Fibroblast of mammary gland (primary cell): ENCODE measurements at regions not wholly inside any gene's neighbourhood (a gene's known extent, or its start where the extent isn't known, plus 50 kb on each side); places are given as distances from the start of the nearest gene placed in this dataset.
"Not testable (repeated sequence)": the region's sequence is repeated elsewhere in the genome, so short reads cannot be mapped to it uniquely, and the experiment has no call there.

Experiments used
- DNase-seq: peaks from one replicate; pipeline ENCODE4 v3.0.0-alpha.2; 2010; ENCODE audit warnings: low read depth
- H3K4me3 ChIP-seq: 2 replicates; pipeline ENCODE4 v1.5.1; 2011; ENCODE audit warnings: low read depth, mild to moderate bottlenecking, low read length, moderate library complexity; ENCODE audit not compliant: control insufficient read depth
- TF ChIP-seq, protein P1 (sequence below): conservative IDR thresholded peaks from 2 replicates; pipeline ENCODE4 v1.5.1; 2011; ENCODE audit warnings: low read depth, low read length, inconsistent platforms; ENCODE audit not compliant: control insufficient read depth, insufficient read depth

DNA sequence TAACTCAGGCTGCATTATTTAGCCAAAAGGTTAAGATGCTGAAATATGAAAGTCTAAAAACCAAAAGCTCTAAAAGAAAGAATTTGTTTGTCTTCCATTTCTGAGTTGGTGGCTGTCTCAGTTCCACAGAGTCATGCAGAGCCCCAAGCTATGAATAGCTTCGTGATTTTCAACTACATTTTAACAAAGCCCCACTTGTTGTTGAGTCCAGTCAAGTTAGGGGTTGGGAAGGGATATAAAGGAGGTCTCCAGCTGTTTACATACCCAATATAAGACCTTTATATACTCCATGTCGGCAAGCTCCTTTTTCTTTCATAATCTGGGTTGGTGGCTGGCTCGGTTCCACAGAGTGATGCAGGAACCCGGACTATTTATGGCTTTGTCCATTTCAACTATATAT lies 924.6 kb upstream of the PRKX start:
- TF ChIP-seq, protein P1, sequence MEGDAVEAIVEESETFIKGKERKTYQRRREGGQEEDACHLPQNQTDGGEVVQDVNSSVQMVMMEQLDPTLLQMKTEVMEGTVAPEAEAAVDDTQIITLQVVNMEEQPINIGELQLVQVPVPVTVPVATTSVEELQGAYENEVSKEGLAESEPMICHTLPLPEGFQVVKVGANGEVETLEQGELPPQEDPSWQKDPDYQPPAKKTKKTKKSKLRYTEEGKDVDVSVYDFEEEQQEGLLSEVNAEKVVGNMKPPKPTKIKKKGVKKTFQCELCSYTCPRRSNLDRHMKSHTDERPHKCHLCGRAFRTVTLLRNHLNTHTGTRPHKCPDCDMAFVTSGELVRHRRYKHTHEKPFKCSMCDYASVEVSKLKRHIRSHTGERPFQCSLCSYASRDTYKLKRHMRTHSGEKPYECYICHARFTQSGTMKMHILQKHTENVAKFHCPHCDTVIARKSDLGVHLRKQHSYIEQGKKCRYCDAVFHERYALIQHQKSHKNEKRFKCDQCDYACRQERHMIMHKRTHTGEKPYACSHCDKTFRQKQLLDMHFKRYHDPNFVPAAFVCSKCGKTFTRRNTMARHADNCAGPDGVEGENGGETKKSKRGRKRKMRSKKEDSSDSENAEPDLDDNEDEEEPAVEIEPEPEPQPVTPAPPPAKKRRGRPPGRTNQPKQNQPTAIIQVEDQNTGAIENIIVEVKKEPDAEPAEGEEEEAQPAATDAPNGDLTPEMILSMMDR, result no peak
- no peak overlapping the region for H3K4me3 ChIP-seq
- no peak for DNase-seq

DNA sequence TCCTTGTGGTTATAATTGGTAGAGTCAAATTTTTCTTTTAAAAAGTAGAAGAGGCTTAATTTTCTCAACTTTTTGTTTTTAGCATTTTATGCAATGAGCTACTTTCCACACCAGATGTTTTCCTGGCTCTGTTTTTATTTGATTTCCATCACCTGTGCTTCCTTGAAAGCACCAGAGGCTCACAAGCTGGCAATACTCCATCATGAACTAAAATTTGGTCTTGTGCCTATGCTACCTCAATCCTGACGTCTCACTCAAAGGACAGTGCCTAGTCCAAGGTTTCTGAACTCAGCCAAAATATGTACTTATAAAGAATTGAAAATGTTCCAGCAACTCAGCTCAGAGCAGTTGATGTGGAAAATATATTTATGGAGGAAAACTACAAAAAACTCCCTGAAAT lies 914.0 kb upstream of the PRKX start:
- no peak overlapping the region for H3K4me3 ChIP-seq
- no peak for DNase-seq
- TF ChIP-seq, protein P1, result no peak

DNA sequence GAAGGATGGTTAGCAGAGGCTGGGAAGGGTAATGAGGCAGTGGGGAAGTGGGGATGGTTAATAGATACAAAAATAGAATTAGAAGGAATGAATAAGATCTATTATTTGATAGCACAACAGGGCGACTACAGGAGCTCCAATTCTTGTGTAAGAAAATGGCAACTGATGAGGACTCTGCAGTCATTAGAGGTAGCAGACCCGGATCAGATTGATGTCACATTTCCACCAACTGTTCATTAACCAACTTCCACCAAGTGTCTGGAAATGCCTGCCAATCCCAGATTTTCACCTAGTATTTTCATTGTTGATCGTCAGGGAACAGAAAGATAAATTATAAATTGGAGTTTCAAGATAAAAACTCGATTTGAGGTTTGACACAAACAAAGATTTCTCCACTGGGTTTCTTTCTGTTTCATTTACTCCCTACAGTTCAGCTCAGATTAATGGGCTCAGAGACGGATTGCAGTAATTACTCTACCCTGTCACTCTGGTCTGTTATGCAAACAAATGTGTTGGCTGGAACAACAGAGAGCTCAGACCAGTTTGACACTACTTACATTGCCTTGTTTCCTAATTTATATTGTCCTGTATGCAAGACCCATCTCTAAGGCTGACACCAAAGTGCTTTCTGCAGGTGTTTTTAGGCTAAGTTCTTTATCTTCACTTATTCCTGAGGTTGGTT lies 909.2 kb upstream of the PRKX start:
- no peak overlapping the region for H3K4me3 ChIP-seq
- TF ChIP-seq, protein P1, result no peak
- DNase-seq, result no peak

DNA sequence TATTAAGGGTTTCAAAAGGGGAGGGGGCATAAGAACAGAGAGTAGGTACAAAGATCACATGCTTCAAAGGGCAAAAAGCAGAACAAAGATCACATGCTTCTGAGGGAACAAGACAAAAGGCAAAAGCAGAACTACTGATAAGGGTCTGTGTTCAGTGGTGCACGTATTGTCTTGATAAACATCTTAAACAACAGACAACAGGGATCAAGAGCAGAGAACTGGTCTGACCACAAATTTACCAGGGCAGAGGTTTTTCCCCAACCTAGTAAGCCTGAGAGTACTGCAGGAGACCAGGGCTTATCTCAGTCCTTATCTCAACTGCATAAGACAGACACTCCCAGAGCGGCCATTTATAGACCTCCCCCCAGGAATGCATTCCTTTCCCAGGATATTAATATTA lies 900.2 kb upstream of the PRKX start:
- not testable (repeated sequence) for DNase-seq, H3K4me3 ChIP-seq

DNA sequence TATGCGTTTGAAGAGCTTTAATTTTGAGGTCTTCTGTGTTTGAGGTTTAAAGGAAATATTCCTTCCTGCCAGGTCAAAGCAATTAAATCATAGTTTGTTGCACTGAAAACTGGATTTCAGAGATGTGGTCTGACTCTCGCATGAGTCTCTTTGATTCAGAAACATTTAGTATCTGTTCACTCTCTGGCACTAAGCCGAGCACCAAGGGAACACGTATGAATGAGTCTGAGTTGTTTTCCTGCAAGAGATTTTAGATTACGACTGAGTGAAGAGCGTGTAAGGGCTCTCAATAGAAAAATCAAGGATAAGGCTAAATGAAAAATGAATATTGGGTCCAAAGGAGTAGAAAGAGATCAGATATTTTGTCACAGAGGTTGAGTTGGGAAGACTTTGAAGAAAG lies 875.4 kb upstream of the PRKX start:
- H3K4me3 ChIP-seq, result no peak overlapping the region
- TF ChIP-seq, protein P1, result no peak
- no peak for DNase-seq

DNA sequence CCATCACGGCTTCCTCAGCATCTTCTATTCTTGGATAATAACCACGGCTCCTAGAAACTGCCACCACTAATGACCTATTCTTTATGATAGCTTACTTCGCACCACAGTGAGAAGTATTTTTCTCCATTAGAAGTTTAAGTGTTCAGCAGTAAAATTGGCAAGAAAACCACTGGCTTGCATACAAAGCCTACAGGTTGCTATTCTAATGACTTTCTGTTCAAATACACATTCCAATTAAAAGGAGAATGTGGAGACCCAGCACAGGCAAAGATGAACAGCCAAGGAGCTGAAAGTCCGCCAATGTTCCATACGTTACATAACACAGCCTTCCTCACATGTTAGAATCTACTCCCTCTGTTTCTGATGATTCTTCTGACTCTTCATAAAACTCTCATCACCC lies 875.0 kb upstream of the PRKX start:
- no peak overlapping the region for H3K4me3 ChIP-seq

DNA sequence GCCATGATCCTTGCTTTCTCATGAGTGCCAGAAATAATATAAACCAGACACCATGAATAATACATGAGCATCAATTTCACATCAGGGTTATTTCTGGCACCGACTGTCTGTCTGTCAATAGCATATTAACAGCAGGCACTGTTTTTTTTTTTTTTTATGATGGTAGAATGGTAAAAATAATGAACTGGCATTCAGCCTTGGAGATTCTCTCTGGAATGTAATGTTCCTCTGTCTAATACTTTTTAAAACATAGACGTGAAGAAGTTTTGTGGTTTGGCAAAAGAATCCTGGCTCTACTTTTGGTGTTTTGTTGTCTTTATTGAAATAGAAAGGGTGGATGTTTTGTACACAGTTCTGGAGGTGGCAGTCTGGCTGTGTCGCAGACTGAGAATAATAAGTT lies 874.6 kb upstream of the PRKX start:
- DNase-seq, result no peak
- TF ChIP-seq, protein P1, result no peak
- H3K4me3 ChIP-seq, result no peak overlapping the region

More for the DNA sequence above, 875.0 kb upstream of the PRKX start:
- DNase-seq, result no peak
- TF ChIP-seq, protein P1, result no peak
